Mesenchymal stem cell (in vitro differentiated cells and primary cell): ENCODE measurements at regions not wholly inside any gene's neighbourhood (a gene's known extent, or its start where the extent isn't known, plus 50 kb on each side); places are given as distances from the start of the nearest gene placed in this dataset.

ENCODE experiments used
- DNase-seq: peaks from one replicate; pipeline ENCODE4 v3.0.0-alpha.2; 2013
- H2AFZ ChIP-seq: one replicate; pipeline ENCODE4 v1.6.1; 2013; ENCODE audit warnings: low read depth, mild to moderate bottlenecking, control low read depth, inconsistent platforms, low read length, moderate library complexity
- H2AK5ac ChIP-seq: 2 replicates; pipeline ENCODE4 v1.6.1; 2013; ENCODE audit warnings: low read length, moderate library complexity, mild to moderate bottlenecking, inconsistent platforms; ENCODE audit not compliant: severe bottlenecking
- H2BK120ac ChIP-seq: one replicate; pipeline ENCODE4 v1.6.1; 2013; ENCODE audit warnings: low read depth, mild to moderate bottlenecking, inconsistent platforms, low read length, moderate library complexity
- H2BK12ac ChIP-seq, 2 experiments: one replicate each; pipeline ENCODE4 v1.6.1; 2013; ENCODE audit warnings: inconsistent platforms in 2 of 2, low read length in 2 of 2, mild to moderate bottlenecking in 2 of 2, moderate library complexity in 2 of 2, control low read depth in 1 of 2
- H2BK15ac ChIP-seq: one replicate; pipeline ENCODE4 v1.6.1; 2013; ENCODE audit warnings: mild to moderate bottlenecking, low read depth, inconsistent platforms; ENCODE audit not compliant: poor library complexity, severe bottlenecking
- H2BK5ac ChIP-seq: 2 replicates; pipeline ENCODE4 v1.6.1; 2013; ENCODE audit warnings: low read depth, mild to moderate bottlenecking, low read length, control low read depth, inconsistent platforms; ENCODE audit not compliant: poor library complexity, severe bottlenecking
- H3K14ac ChIP-seq, 2 experiments: one replicate each; pipeline ENCODE4 v1.6.1; 2013; ENCODE audit warnings: inconsistent platforms in 2 of 2, low read length in 2 of 2, control low read depth in 1 of 2, mild to moderate bottlenecking in 1 of 2, moderate library complexity in 1 of 2
- H3K18ac ChIP-seq, 2 experiments: one replicate each; pipeline ENCODE4 v1.6.1; 2013; ENCODE audit warnings: inconsistent platforms in 2 of 2, low read length in 2 of 2, control low read depth in 1 of 2, low read depth in 1 of 2, mild to moderate bottlenecking in 1 of 2
- H3K23ac ChIP-seq, 2 experiments: one replicate each; pipeline ENCODE4 v1.6.1; 2013; ENCODE audit warnings: inconsistent platforms in 2 of 2, low read length in 2 of 2, mild to moderate bottlenecking in 2 of 2, moderate library complexity in 2 of 2, control low read depth in 1 of 2
- H3K27ac ChIP-seq: 2 replicates; pipeline ENCODE4 v1.5.1; 2013; ENCODE audit warnings: mild to moderate bottlenecking, moderate library complexity, low read length, control low read depth, inconsistent platforms; ENCODE audit not compliant: poor library complexity, severe bottlenecking
- H3K27me3 ChIP-seq, 2 experiments: 2 replicates each; pipeline versions ENCODE4 v1.6.1 to v1.7.0; 2013; ENCODE audit warnings: low read length in 2 of 2, mild to moderate bottlenecking in 2 of 2, moderate library complexity in 2 of 2, control low read depth in 1 of 2, inconsistent platforms in 1 of 2; ENCODE audit not compliant: control insufficient read depth in 1 of 2, insufficient read depth in 1 of 2
- H3K36me3 ChIP-seq, 2 experiments: 2 replicates each; pipeline versions ENCODE4 v1.6.1 to v1.7.0; 2013; ENCODE audit warnings: low read length in 2 of 2, control low read depth in 1 of 2, inconsistent platforms in 1 of 2, low read depth in 1 of 2, mild to moderate bottlenecking in 1 of 2; ENCODE audit not compliant: insufficient read depth in 2 of 2, control insufficient read depth in 1 of 2
- H3K4ac ChIP-seq, 2 experiments: one replicate each; pipeline ENCODE4 v1.6.1; 2013; ENCODE audit warnings: inconsistent platforms in 2 of 2, low read length in 2 of 2, mild to moderate bottlenecking in 2 of 2, moderate library complexity in 2 of 2, control low read depth in 1 of 2, low read depth in 1 of 2
- H3K4me1 ChIP-seq: 2 replicates; pipeline ENCODE4 v1.6.1; 2013; ENCODE audit warnings: low read depth, low read length, control low read depth; ENCODE audit not compliant: control insufficient read depth, insufficient read depth
- H3K4me2 ChIP-seq: 2 replicates; pipeline ENCODE4 v1.6.1; 2013; ENCODE audit warnings: low read length, mild to moderate bottlenecking, inconsistent platforms; ENCODE audit not compliant: poor library complexity, severe bottlenecking
- H3K4me3 ChIP-seq, 2 experiments: 2 replicates each; pipeline versions ENCODE4 v1.5.1 to v1.7.0; 2013; ENCODE audit warnings: low read length in 2 of 2, mild to moderate bottlenecking in 2 of 2, control low read depth in 1 of 2, low read depth in 1 of 2; ENCODE audit not compliant: insufficient read depth in 1 of 2
- H3K79me1 ChIP-seq: replicated peaks from 2 replicates; pipeline ENCODE4 v1.6.1; 2013; ENCODE audit warnings: mild to moderate bottlenecking, control low read depth, low read length, inconsistent platforms; ENCODE audit not compliant: poor library complexity, severe bottlenecking
- H3K9ac ChIP-seq: 2 replicates; pipeline ENCODE4 v1.7.0; 2013; ENCODE audit warnings: mild to moderate bottlenecking, low read length, moderate library complexity
- H3K9me3 ChIP-seq: 2 replicates; pipeline ENCODE4 v1.7.0; 2013; ENCODE audit warnings: mild to moderate bottlenecking, low read length; ENCODE audit not compliant: control insufficient read depth
- H4K8ac ChIP-seq: one replicate; pipeline ENCODE4 v1.6.1; 2013; ENCODE audit warnings: inconsistent platforms, mild to moderate bottlenecking, low read length, moderate library complexity
- H4K91ac ChIP-seq: one replicate; pipeline ENCODE4 v1.6.1; 2013; ENCODE audit warnings: mild to moderate bottlenecking, low read length, inconsistent platforms
- WGBS: methylation state at CpG from one replicate; pipeline ENCODE4 v1.1.7; 2013; ENCODE audit warnings: mixed read lengths; 5-methylcytosine and 5-hydroxymethylcytosine counted together

GRCh38 chr2:103875131-103875530 is 978.8 kb upstream of the POU3F3 start:
- Histone ChIP-seq H4K91ac (no peak overlapping the region), H3K36me3 (no peaks in the 10 kb centered on the region), H2BK12ac (no peak overlapping the region), H3K9me3 (no peaks in the 10 kb centered on the region), H2BK5ac (no peak overlapping the region), H3K4me3 (no peak overlapping the region), H3K4me1 (no peaks in the 10 kb centered on the region), H2BK120ac (no peak overlapping the region), H2AK5ac (peak overlapping the region; percentile 59), H3K18ac (no peak overlapping the region), H3K14ac (no peak overlapping the region), H3K4ac (no peak overlapping the region), H3K4me2 (no peak overlapping the region), H3K23ac (no peak overlapping the region), H3K79me1 (no peaks in the 10 kb centered on the region), H4K8ac (no peak overlapping the region), H2AFZ (no peak overlapping the region), H3K9ac (no peak overlapping the region), H2BK15ac (no peak overlapping the region), H3K27me3 (no peaks in the 10 kb centered on the region), H3K27ac (no peak overlapping the region)
- DNase-seq = no peak
- WGBS = 37% methylated on average over 1 of the region's 1 CpG

DNA sequence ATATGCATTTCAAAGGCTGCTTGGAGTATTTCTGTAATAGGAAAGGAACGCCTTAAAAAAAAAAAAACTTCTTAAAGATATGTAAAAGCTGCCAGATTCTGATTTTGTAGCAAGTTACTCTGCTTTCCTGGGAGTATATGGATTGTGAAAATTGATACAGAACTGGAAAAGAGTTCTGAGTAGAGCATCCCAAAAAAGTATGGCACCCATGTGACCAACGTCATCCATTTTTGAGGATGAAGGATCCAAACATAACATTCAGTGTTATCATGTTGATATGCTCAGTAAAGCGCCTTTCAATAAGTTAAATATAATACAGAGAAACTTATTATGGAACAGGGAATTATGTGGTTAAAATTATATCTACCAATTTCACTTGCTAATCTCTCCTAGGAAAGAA is 978.4 kb upstream of the POU3F3 start:
- Histone ChIP-seq H2BK12ac (no peak overlapping the region), H3K27ac (no peak overlapping the region), H2AK5ac (no peak overlapping the region), H4K91ac (no peak overlapping the region), H4K8ac (no peak overlapping the region), H2BK5ac (no peak overlapping the region), H3K4me3 (no peak overlapping the region), H2BK15ac (no peak overlapping the region), H3K9me3 (no peaks in the 10 kb centered on the region), H3K4ac (no peak overlapping the region), H2BK120ac (no peak overlapping the region), H3K23ac (no peak overlapping the region), H2AFZ (no peak overlapping the region), H3K4me1 (no peaks in the 10 kb centered on the region), H3K18ac (no peak overlapping the region), H3K79me1 (no peaks in the 10 kb centered on the region), H3K14ac (no peak overlapping the region), H3K27me3 (no peaks in the 10 kb centered on the region), H3K4me2 (no peak overlapping the region), H3K36me3 (no peaks in the 10 kb centered on the region), H3K9ac (no peak overlapping the region)
- no peak for DNase-seq
- WGBS = 57% methylated on average over 1 of the region's 3 CpGs

DNA sequence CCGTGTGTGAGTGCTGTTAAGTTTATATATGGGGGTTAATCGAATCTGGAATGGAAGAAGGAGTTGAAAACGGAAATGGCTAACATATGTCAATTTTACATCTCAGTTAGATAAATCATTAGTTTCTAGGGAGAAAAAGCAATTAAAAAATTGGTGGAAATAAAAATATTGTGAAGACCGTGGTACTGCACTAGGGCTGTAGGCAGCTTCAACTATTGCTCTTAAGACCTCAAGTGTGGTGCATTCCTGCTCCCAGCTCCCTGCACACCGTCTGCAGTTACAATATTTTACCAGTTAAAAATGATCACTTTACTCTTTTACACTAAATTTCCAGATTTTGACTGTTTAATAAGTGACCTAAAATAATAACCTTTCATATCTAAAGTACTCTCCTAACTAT is 977.3 kb upstream of the POU3F3 start:
- no peak overlapping the region for H2BK5ac ChIP-seq
- H3K4me3 ChIP-seq = no peak overlapping the region
- DNase-seq = no peak
- 93% methylated on average over 2 of the region's 5 CpGs for WGBS
- H3K4me2 ChIP-seq = no peak overlapping the region
- H3K27ac ChIP-seq = no peak overlapping the region
- H2BK12ac ChIP-seq = no peak overlapping the region
- no peaks in the 10 kb centered on the region for H3K79me1 ChIP-seq
- H3K9me3 ChIP-seq = no peaks in the 10 kb centered on the region
- H2AFZ ChIP-seq = no peak overlapping the region
- H2BK15ac ChIP-seq = no peak overlapping the region
- H3K23ac ChIP-seq = no peak overlapping the region
- H3K14ac ChIP-seq = no peak overlapping the region
- H4K8ac ChIP-seq = no peak overlapping the region
- H3K18ac ChIP-seq = no peak overlapping the region
- no peaks in the 10 kb centered on the region for H3K4me1 ChIP-seq
- H3K4ac ChIP-seq = no peak overlapping the region
- no peaks in the 10 kb centered on the region for H3K36me3 ChIP-seq
- H3K9ac ChIP-seq = no peak overlapping the region
- no peak overlapping the region for H2AK5ac ChIP-seq
- no peak overlapping the region for H4K91ac ChIP-seq
- no peak overlapping the region for H2BK120ac ChIP-seq
- H3K27me3 ChIP-seq = no peaks in the 10 kb centered on the region

- H3K79me1 ChIP-seq = no peaks in the 10 kb centered on the region
- no peak overlapping the region for H3K14ac ChIP-seq
- H3K4me2 ChIP-seq = no peak overlapping the region
- H3K27ac ChIP-seq = no peak overlapping the region
- no peak overlapping the region for H3K4ac ChIP-seq
- WGBS = 64% methylated on average over 1 of the region's 1 CpG
- H3K4me1 ChIP-seq = no peaks in the 10 kb centered on the region
- no peak overlapping the region for H3K23ac ChIP-seq
- no peak overlapping the region for H2AK5ac ChIP-seq
- H2BK15ac ChIP-seq = no peak overlapping the region
- H2BK120ac ChIP-seq = no peak overlapping the region
- no peak overlapping the region for H3K9ac ChIP-seq
- H2BK5ac ChIP-seq = no peak overlapping the region
- H3K4me3 ChIP-seq = no peak overlapping the region
- no peak for DNase-seq
- no peak overlapping the region for H4K8ac ChIP-seq
- no peaks in the 10 kb centered on the region for H3K9me3 ChIP-seq
- H3K27me3 ChIP-seq = no peaks in the 10 kb centered on the region
- H4K91ac ChIP-seq = no peak overlapping the region
- H3K18ac ChIP-seq = no peak overlapping the region
- H3K36me3 ChIP-seq = no peaks in the 10 kb centered on the region
- no peak overlapping the region for H2BK12ac ChIP-seq
- H2AFZ ChIP-seq = no peak overlapping the region
Measured at GRCh38 chr2:103879101-103879500, 974.8 kb upstream of the POU3F3 start.
